ENCODE measurements at regions not wholly inside any gene's neighbourhood (a gene's known extent, or its start where the extent isn't known, plus 50 kb on each side); places are given as distances from the start of the nearest gene placed in this dataset.

- DNase-seq = no peak
Observed at GRCh38 chr11:122310766-122311165, 194.8 kb upstream of the BLID start.

GRCh38 chr11:122309262-122309925 is 193.4 kb upstream of the BLID start:
- no peak for DNase-seq

- no peak for DNase-seq
Observed at GRCh38 chr11:122308226-122308625, 192.2 kb upstream of the BLID start.

- no peak for DNase-seq
Observed at GRCh38 chr11:122307476-122308035, 191.5 kb upstream of the BLID start.

- DNase-seq = no peak
Observed at GRCh38 chr11:122306831-122307391, 190.9 kb upstream of the BLID start.

- no peak for DNase-seq
Observed at GRCh38 chr11:122305426-122306320, 189.7 kb upstream of the BLID start.

GRCh38 chr11:122304973-122305372 is 189.0 kb upstream of the BLID start:
- DNase-seq = no peak

- DNase-seq = no peak
Observed at GRCh38 chr11:122304306-122304705, 188.3 kb upstream of the BLID start.

GRCh38 chr11:122294041-122294440 is 178.0 kb upstream of the BLID start:
- DNase-seq = no peak

- no peak for DNase-seq
Observed at GRCh38 chr11:122293296-122294023, 177.4 kb upstream of the BLID start.

- DNase-seq = no peak
Observed at GRCh38 chr11:122287401-122287800, 171.4 kb upstream of the BLID start.

- no peak for DNase-seq
Observed at GRCh38 chr11:122285070-122285988, 169.3 kb upstream of the BLID start.

- no peak for DNase-seq
Observed at GRCh38 chr11:122280870-122281269, 164.9 kb upstream of the BLID start.

GRCh38 chr11:122279194-122279593 is 163.2 kb upstream of the BLID start:
- no peak for DNase-seq

GRCh38 chr11:122277493-122277892 is 161.5 kb upstream of the BLID start:
- no peak for DNase-seq

- DNase-seq = no peak
Observed at GRCh38 chr11:122276221-122276620, 160.2 kb upstream of the BLID start.

GRCh38 chr11:122275508-122275907 is 159.5 kb upstream of the BLID start:
- DNase-seq = no peak

GRCh38 chr11:122273476-122274191 is 157.6 kb upstream of the BLID start:
- no peak for DNase-seq

GRCh38 chr11:122271745-122272144 is 155.7 kb upstream of the BLID start:
- no peak for DNase-seq

- DNase-seq = no peak
Observed at GRCh38 chr11:122271137-122271536, 155.1 kb upstream of the BLID start.

GRCh38 chr11:122270535-122270934 is 154.5 kb upstream of the BLID start:
- DNase-seq = no peak

Data from GDM1 (cell line).